ENCODE measurements at regions not wholly inside any gene's neighbourhood (a gene's known extent, or its start where the extent isn't known, plus 50 kb on each side); places are given as distances from the start of the nearest gene placed in this dataset.

GRCh38 chr17:73729101-73729500, 84.9 kb upstream of the SDK2 start:
- FAIRE-seq (no peak), DNase-seq (ENCODE audit: insufficient read length, low spot score) (no peak)
- TF ChIP-seq POLR2A (IDR thresholded peaks at IDR 0.05; ENCODE audit: low read depth, low read length) (no peak), POLR2AphosphoS5 (IDR thresholded peaks at IDR 0.05; ENCODE audit: low read depth, low read length) (no peak), SPI1 (IDR thresholded peaks at IDR 0.05; ENCODE audit: low read depth, low read length) (no peak), POU2F2 (IDR thresholded peaks at IDR 0.05; ENCODE audit: low read depth, low read length) (no peak)

- no peak for TF ChIP-seq SPI1 (IDR thresholded peaks at IDR 0.05; ENCODE audit: low read depth, low read length)
- no peak for TF ChIP-seq POLR2AphosphoS5 (IDR thresholded peaks at IDR 0.05; ENCODE audit: low read depth, low read length)
- no peak for TF ChIP-seq POLR2A (IDR thresholded peaks at IDR 0.05; ENCODE audit: low read depth, low read length)
- no peak for TF ChIP-seq PAX5 (IDR thresholded peaks at IDR 0.05; ENCODE audit: insufficient read depth, low read length, severe bottlenecking)
- TF ChIP-seq TAF1 (IDR thresholded peaks at IDR 0.05; ENCODE audit: low read depth, low read length), result no peak
- no peak for TF ChIP-seq POU2F2 (IDR thresholded peaks at IDR 0.05; ENCODE audit: low read depth, low read length)
- DNase-seq (ENCODE audit: insufficient read length, low spot score), result no peak
- FAIRE-seq, result no peak
These were observed 87.5 kb upstream of the SDK2 start for GRCh38 chr17:73731733-73732132.

DNA sequence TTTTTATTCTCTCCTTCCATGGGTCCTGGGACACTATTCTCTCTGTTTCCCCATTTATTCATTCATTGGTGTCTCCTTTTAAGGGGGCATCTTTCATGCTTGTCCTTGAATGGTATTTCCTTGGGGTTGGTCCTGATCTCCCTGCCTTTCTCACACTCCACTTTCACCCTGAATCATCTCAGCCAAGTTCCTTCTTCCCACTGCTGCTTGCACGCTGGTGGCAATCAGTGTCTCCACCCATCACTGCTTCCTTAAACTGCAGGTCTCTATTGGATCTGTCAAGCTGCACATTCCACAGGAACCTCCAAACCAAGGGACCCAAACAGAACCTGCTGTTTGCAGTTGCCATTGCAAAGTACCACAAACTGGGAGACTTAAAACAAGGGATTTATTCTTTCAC, 89.3 kb upstream of the SDK2 start:
- TF ChIP-seq SPI1 (IDR thresholded peaks at IDR 0.05; ENCODE audit: low read depth, low read length) (no peak), TAF1 (IDR thresholded peaks at IDR 0.05; ENCODE audit: low read depth, low read length) (no peak), POLR2AphosphoS5 (IDR thresholded peaks at IDR 0.05; ENCODE audit: low read depth, low read length) (no peak), POU2F2 (IDR thresholded peaks at IDR 0.05; ENCODE audit: low read depth, low read length) (no peak), PAX5 (IDR thresholded peaks at IDR 0.05; ENCODE audit: insufficient read depth, low read length, severe bottlenecking) (no peak), POLR2A (IDR thresholded peaks at IDR 0.05; ENCODE audit: low read depth, low read length) (no peak)
- DNase-seq (ENCODE audit: insufficient read length, low spot score), result no peak
- no peak for FAIRE-seq

GRCh38 chr17:73735245-73735644, 91.0 kb upstream of the SDK2 start:
- no peak for FAIRE-seq

DNA sequence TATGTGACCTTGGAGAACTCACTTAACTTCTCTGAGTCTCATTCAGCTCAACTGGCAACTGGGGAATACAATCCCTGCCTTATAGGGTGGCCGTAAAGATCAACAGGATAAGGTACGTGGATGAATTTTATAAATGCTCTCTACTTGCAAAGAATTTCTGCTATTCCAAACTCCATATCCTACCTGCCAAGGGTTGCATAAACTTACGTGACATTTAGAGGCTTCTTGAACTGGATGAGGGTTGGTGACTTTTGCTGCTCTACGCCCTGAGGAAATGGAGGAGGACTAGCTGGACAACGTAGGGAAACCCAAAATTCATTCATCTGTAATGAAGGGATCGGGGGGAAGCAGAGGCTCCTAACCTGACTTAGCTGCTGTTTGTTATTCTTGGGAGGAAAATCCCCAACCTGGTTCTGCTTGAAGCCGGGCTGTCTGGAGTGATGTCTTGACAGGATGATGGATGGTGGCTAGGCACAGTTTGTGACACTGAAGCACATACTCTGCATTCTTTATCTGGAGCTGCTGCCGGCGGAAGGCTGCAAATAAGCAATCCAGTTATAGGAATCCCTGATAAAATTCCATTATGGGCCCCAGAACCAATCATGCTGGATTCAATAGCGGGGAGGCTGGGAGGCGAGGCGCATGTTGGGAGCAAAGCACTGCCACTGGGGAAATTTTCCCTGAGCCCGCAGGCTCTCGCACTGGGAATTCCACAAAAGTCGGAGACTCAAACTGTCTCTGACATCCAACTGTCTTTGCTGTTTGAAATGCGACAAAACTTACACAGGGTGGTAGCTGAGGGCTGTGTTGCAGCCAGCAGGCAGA, 94.7 kb upstream of the SDK2 start:
- DNase-seq (ENCODE audit: insufficient read length, low spot score) (no peak), FAIRE-seq (no peak)
- no peak for TF ChIP-seq POU2F2 (IDR thresholded peaks at IDR 0.05; ENCODE audit: low read depth, low read length)
- TF ChIP-seq POLR2AphosphoS5 (IDR thresholded peaks at IDR 0.05; ENCODE audit: low read depth, low read length), result no peak
- no peak for TF ChIP-seq SPI1 (IDR thresholded peaks at IDR 0.05; ENCODE audit: low read depth, low read length)
- TF ChIP-seq TAF1 (IDR thresholded peaks at IDR 0.05; ENCODE audit: low read depth, low read length), result no peak
- TF ChIP-seq POLR2A (IDR thresholded peaks at IDR 0.05; ENCODE audit: low read depth, low read length), result no peak
- no peak for TF ChIP-seq PAX5 (IDR thresholded peaks at IDR 0.05; ENCODE audit: insufficient read depth, low read length, severe bottlenecking)

More at GRCh38 chr17:73735245-73735644, 91.0 kb upstream of the SDK2 start:
- no peak for TF ChIP-seq TAF1 (IDR thresholded peaks at IDR 0.05; ENCODE audit: low read depth, low read length)
- no peak for TF ChIP-seq POU2F2 (IDR thresholded peaks at IDR 0.05; ENCODE audit: low read depth, low read length)
- TF ChIP-seq SPI1 (IDR thresholded peaks at IDR 0.05; ENCODE audit: low read depth, low read length), result no peak
- no peak for TF ChIP-seq POLR2A (IDR thresholded peaks at IDR 0.05; ENCODE audit: low read depth, low read length)
- no peak for TF ChIP-seq POLR2AphosphoS5 (IDR thresholded peaks at IDR 0.05; ENCODE audit: low read depth, low read length)
- no peak for TF ChIP-seq PAX5 (IDR thresholded peaks at IDR 0.05; ENCODE audit: insufficient read depth, low read length, severe bottlenecking)
- no peak for DNase-seq (ENCODE audit: insufficient read length, low spot score)

DNA sequence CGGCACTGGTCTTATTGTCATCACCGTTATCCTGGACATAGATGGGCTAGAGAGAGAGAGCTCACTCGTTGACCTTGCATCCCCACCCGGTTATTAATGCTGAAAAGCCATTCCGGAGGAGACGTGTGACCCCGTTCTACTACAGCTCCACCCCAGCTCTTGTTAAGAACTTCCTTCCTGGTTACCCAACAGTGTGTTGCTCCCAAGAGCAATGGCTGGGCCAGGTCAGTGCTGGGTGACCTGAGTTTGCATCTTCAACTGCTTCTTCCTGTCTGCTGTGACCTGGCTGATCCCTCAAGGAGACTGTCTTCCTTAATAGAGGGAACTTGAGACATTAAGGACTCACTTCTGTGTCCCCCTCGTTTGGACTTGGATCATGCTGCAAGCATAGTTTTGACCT, 96.1 kb upstream of the SDK2 start:
- no peak for FAIRE-seq
- no peak for DNase-seq (ENCODE audit: insufficient read length, low spot score)
- TF ChIP-seq POLR2AphosphoS5 (IDR thresholded peaks at IDR 0.05; ENCODE audit: low read depth, low read length) (no peak), PAX5 (IDR thresholded peaks at IDR 0.05; ENCODE audit: insufficient read depth, low read length, severe bottlenecking) (no peak), POU2F2 (IDR thresholded peaks at IDR 0.05; ENCODE audit: low read depth, low read length) (no peak), SPI1 (IDR thresholded peaks at IDR 0.05; ENCODE audit: low read depth, low read length) (no peak), POLR2A (IDR thresholded peaks at IDR 0.05; ENCODE audit: low read depth, low read length) (no peak), TAF1 (IDR thresholded peaks at IDR 0.05; ENCODE audit: low read depth, low read length) (no peak)

- no peak for DNase-seq (ENCODE audit: insufficient read length, low spot score)
- TF ChIP-seq TAF1 (IDR thresholded peaks at IDR 0.05; ENCODE audit: low read depth, low read length), result no peak
- FAIRE-seq, result no peak
These were observed 98.7 kb upstream of the SDK2 start for GRCh38 chr17:73742948-73743381.

DNA sequence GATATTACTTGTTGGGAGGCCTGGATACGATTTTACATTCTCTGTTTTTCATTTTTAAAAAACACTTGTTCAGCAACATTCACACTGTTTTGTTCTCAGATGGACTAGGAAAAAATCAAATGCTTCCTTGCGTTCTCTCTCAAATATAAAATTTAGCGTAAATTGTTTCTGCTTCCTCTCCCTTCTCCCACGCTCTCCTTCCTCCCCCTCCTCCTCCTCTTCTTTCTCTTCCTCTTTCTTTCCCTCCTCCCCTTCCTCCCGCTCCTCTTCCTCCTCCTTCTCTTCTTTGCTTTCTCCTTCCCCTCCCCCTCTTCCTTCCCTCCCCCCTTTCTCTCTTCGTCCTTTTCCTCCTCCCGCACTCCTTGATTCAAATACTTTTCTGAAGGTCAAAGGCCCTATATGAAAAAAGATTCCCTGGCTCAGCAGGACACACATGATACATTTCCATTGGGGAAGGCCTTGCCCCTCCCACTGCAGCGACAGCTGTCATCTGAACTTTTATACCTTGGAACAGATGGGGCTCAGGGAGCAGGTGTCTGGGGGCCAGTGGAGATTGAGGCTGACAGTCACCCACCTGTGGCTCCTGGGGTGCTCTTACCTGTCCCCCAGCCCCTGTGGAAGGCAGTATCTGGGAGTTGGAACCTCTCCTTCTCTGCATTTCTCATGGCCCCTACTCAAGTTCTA, 99.4 kb upstream of the SDK2 start:
- DNase-seq (ENCODE audit: insufficient read length, low spot score) (no peak), FAIRE-seq (no peak)
- TF ChIP-seq PAX5 (IDR thresholded peaks at IDR 0.05; ENCODE audit: insufficient read depth, low read length, severe bottlenecking) (no peak), POLR2A (IDR thresholded peaks at IDR 0.05; ENCODE audit: low read depth, low read length) (no peak), POU2F2 (IDR thresholded peaks at IDR 0.05; ENCODE audit: low read depth, low read length) (no peak), SPI1 (IDR thresholded peaks at IDR 0.05; ENCODE audit: low read depth, low read length) (no peak), TAF1 (IDR thresholded peaks at IDR 0.05; ENCODE audit: low read depth, low read length) (no peak), POLR2AphosphoS5 (IDR thresholded peaks at IDR 0.05; ENCODE audit: low read depth, low read length) (no peak)

GRCh38 chr17:73744411-73744810, 100.2 kb upstream of the SDK2 start:
- DNase-seq (ENCODE audit: insufficient read length, low spot score) (no peak), FAIRE-seq (no peak)
- no peak for TF ChIP-seq POLR2AphosphoS5 (IDR thresholded peaks at IDR 0.05; ENCODE audit: low read depth, low read length)
- no peak for TF ChIP-seq SPI1 (IDR thresholded peaks at IDR 0.05; ENCODE audit: low read depth, low read length)
- TF ChIP-seq PAX5 (IDR thresholded peaks at IDR 0.05; ENCODE audit: insufficient read depth, low read length, severe bottlenecking), result no peak
- no peak for TF ChIP-seq TAF1 (IDR thresholded peaks at IDR 0.05; ENCODE audit: low read depth, low read length)
- no peak for TF ChIP-seq POU2F2 (IDR thresholded peaks at IDR 0.05; ENCODE audit: low read depth, low read length)
- no peak for TF ChIP-seq POLR2A (IDR thresholded peaks at IDR 0.05; ENCODE audit: low read depth, low read length)

Data from GM12891 (cell line).